SK-N-SH treated with all-trans-retinoic acid at 6 μM for 48 hours (cell line): ENCODE measurements at regions not wholly inside any gene's neighbourhood (a gene's known extent, or its start where the extent isn't known, plus 50 kb on each side); places are given as distances from the start of the nearest gene placed in this dataset.

Experiments
- ARNTL ChIP-seq: fragments of 450-650 bp; formaldehyde crosslinking; IDR thresholded peaks from 2 replicates; pipeline ENCODE4 v1.5.0; 2020; ENCODE audit warnings: low read depth, mild to moderate bottlenecking, moderate library complexity, borderline replicate concordance
- BACH2 ChIP-seq: fragments of 250-450 bp; sonication (Bioruptor Pico); IDR thresholded peaks from 2 replicates; pipeline ENCODE4 v1.9.0; 2021; ENCODE audit warnings: mild to moderate bottlenecking, borderline replicate concordance
- ESRRG ChIP-seq: fragments of 250-450 bp; sonication (Bioruptor Pico); IDR thresholded peaks from 2 replicates; pipeline ENCODE4 v1.6.1; 2021; ENCODE audit warnings: mild to moderate bottlenecking
- ISL1 ChIP-seq: fragments of 250-450 bp; sonication (Bioruptor Pico); IDR thresholded peaks from 2 replicates; pipeline ENCODE4 v2.1.2; 2022; ENCODE audit warnings: mild to moderate bottlenecking, moderate library complexity
- TF ChIP-seq, protein P1 (sequence below): fragments of 250-450 bp; sonication (Bioruptor Pico); IDR thresholded peaks from 2 replicates; pipeline ENCODE4 v1.5.1; 2021; ENCODE audit warnings: mild to moderate bottlenecking, moderate library complexity

DNA sequence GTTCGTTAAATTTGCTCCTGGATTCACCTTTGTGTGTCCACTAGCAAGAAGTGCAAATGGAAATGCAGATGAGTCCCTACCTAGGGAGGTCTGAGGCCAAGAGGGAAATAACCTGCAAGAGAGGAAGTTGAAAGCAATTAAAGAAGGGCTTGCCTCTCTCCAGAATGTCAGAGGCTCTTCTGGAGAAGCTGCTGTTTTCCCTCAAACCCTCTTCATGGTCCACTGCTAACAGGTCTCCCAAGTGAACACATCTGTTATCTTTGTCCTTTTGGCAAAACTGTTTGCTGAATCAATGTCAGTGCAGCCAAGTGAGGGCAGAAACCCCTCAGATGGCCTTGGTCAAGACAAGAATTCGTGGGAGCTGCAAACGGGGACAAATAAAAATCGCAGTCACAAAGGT is 177.3 kb upstream of the PLXNA2 start:
- TF ChIP-seq BACH2 = no peak
- no peak for TF ChIP-seq ESRRG (CRISPR knock-in tag)
- no peak for TF ChIP-seq ARNTL (CRISPR knock-in tag)
- TF ChIP-seq, protein P1, sequence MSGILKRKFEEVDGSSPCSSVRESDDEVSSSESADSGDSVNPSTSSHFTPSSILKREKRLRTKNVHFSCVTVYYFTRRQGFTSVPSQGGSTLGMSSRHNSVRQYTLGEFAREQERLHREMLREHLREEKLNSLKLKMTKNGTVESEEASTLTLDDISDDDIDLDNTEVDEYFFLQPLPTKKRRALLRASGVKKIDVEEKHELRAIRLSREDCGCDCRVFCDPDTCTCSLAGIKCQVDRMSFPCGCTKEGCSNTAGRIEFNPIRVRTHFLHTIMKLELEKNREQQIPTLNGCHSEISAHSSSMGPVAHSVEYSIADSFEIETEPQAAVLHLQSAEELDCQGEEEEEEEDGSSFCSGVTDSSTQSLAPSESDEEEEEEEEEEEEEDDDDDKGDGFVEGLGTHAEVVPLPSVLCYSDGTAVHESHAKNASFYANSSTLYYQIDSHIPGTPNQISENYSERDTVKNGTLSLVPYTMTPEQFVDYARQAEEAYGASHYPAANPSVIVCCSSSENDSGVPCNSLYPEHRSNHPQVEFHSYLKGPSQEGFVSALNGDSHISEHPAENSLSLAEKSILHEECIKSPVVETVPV (CRISPR knock-in tag) = no peak
- no peak for TF ChIP-seq ISL1
